Inflammatory macrophage treated with lipopolysaccharide for 1 hour (primary cell): ENCODE measurements at regions not wholly inside any gene's neighbourhood (a gene's known extent, or its start where the extent isn't known, plus 50 kb on each side); places are given as distances from the start of the nearest gene placed in this dataset.
"Not testable (repeated sequence)": the region's sequence is repeated elsewhere in the genome, so short reads cannot be mapped to it uniquely, and the experiment has no call there.

Experiments
- DNase-seq, 2 donors: peaks; one replicate each; pipeline ENCODE4 v3.0.0-alpha.2; 2020 to 2022

GRCh38 chr2:7693246-7694075 is 776.2 kb downstream of the RNF144A start:
- no peak for DNase-seq

DNA sequence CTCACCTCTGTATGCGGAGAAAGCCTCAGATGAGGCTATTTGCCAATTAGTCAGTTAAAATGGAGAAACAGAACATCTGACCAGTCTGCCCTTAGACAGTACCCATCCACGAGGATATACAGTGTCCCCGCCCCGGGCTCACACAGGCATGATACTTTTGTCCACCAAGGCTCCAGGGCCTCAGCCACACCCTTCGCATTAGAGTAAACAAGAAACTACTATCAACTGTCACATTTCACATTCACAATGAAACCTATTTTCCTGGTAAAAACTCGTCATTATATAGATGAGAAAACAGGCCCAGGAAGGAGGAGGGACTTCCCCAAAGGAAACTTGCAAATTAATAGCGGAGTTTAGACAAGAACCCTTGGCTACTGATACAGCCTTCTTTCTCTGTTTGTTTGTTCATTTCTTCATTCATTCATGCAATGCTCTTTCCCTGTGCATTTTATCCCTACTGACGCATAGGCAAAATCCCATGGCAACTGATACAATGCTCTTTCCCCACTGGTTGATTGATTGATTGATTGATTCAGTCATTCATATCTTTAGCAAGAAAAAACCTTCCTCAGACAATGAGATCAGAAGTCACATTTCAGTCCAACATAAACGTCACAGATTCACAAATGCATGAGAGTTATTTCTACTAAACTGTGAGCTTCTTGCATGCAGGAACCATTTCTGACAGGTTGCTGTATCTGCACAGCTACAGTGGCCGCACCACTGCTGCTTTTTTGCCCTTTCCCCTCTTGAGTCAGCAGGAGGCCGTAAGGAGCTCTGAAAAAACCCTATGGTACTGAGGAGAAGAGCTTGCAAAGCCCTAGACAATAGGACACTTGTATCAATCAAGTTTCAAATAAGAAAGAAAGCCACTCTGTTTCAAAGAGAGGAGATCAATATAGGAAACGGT is 777.1 kb downstream of the RNF144A start:
- DNase-seq = no peak

- DNase-seq = not testable (repeated sequence)
These were observed 779.3 kb downstream of the RNF144A start for GRCh38 chr2:7696556-7696955.

- no peak for DNase-seq
These were observed 779.8 kb downstream of the RNF144A start for GRCh38 chr2:7697052-7697451.

DNA sequence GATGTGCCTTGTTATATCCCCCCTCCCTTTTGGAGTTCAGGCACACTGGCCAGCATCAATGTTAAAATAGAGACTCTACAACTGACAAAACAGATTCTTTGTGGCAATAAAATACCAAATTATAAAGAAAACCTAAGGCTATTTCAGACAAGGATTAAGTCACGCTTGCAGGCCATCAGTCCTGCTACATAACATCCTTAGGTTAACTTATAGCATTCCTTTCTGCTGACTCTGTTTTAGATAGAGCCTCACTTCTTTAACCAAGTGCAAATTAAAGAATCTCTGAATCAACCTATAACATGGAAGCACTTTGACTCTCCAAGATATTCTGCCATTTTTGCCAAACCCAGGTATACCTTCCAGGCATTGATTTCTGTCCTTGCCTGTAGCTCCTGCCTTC is 784.6 kb downstream of the RNF144A start:
- no peak for DNase-seq

DNA sequence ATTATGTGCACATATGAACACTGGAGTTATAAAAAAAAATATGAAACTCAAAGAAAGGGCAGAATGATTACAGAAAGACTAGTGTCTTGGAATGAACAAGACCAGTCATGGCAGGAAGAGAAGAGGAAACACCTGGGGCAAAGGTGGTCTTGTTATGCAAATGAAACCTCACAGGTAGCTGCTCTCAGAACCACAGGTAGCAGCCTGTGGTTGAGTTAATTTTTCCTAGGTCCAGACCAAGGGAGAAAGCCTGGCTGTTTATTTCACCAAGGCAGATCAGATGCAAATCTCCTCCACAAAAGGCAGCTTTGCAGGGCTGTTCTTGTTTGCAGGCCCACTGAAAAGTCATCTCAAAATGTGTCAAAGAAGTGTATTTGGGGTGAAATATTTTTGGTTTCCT is 785.8 kb downstream of the RNF144A start:
- no peak for DNase-seq

GRCh38 chr2:7703543-7704144 is 786.4 kb downstream of the RNF144A start:
- DNase-seq = no peak

DNA sequence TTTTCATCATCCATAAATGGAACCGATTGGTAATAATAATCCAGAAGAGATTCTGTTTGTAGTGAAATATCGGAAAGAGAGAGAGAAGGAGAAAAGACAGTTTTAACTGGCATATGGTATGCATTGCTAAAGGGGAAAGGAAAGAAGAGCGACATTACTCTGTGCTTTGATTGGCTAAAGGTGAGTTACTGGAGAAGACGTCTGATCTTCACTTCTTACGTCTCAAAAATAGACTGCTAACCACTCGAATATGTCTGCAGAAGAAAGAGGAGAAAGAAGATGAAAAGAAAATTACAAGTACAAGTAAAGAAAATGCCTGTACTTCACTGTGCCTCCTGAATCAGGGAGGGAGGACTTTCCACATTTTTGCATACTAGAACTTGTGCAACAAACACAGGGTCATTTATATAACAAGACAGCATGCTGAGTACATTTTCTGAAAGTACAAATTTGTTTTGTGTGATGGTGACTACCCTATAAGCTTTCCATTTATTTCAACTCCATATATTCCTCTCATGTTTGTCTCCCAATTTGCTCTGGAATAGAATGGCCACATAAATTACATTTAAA is 787.2 kb downstream of the RNF144A start:
- peak; percentile 5 to 8 for DNase-seq

DNA sequence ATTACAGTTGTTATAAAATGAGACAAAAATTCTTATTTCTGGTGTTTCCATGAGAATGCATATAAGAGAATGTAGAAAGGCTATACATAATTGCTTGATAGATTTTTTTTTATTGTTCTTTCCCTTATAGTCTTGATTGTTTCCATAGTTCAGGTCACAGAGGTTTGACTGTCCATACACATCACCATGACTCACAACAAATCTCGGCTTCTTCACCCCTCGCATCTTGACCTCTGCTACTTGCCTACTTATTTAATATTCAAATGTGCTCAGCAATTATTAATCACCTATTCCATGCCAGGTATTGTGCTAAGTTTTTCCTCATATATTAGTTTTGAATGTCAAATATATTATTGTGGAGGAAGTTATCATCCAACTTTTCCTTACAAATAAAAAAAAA is 789.6 kb downstream of the RNF144A start:
- DNase-seq = no peak

DNA sequence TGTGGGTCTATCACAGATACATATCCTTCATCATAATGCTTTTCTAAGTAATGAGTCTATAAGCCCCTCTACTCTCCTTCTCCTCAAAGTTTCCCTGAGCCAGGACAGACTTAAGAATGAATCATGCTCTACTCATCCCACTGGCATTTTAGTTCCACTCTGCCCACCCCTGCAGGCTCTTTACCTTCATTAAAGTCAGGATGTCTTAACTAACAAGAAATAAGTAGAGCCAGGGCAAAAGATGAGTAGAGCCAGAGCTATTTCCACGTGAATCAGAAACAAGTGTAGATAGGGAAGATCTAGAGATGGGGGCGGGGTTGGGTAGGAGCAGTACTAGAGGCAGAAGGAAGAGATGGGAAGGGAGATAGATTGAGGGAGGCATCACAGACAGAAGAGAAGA is 790.5 kb downstream of the RNF144A start:
- no peak for DNase-seq

DNA sequence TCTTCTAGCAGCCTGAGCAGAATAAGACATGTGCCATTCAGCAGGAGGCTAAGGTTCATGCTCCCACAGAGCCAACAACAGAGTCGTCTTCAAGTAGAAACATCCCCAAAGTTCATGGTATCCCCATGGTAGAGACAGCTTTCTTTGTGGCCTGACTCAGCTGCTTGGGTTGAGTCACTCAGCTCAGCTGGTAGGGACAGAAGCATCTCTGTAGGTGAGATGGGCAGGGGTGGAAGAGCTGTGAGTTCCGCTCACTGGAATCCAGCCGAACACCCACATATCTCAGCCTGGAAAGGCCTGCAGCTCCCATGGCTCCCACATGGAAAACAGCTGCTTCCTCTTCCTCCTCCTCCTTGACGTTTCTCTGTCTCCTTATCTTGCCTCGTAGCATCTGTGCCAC is 792.7 kb downstream of the RNF144A start:
- DNase-seq = no peak

- DNase-seq = no peak
These were observed 794.0 kb downstream of the RNF144A start for GRCh38 chr2:7711167-7711566.

DNA sequence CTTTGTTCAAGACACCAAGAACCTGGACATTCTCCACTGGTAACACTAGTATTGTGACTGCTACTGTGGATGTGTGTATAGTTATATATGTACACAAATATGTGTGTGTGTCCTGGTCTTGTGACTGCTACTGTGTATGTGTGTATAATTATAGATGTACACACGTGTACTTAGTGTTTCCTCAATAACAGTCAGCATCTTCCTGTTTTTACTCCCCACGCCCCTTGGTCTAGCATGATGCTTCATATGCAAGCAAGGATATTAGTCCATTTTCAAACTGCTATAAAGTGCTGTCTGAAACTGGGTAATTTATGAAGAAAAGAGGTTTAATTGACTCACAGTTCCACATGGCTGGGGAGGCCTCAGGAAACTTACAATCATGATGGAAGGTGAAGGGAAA is 802.7 kb downstream of the RNF144A start:
- peak; percentile 5 to 26 for DNase-seq

- no peak for DNase-seq
These were observed 804.3 kb downstream of the RNF144A start for GRCh38 chr2:7721413-7721995.

GRCh38 chr2:7722212-7722910 is 805.1 kb downstream of the RNF144A start:
- DNase-seq = no peak

DNA sequence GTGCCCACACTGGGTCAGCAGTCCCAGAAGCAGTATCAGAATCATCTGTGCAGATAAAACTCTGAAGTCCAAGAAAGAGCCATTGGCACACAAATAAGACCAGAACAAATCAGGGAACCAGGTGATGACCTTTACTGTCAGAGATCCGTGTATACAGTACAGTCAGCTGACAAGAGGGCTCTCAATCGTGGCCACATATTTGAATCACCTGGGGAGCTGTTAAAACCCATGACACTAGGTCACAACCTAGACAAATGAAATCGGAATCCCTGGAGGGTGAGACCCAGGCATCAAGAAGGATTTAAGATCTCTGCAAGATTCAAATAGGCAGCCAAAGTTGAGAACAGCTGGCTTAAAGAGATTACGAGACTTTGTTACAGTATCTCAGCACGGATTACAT is 807.1 kb downstream of the RNF144A start:
- DNase-seq = no peak

DNA sequence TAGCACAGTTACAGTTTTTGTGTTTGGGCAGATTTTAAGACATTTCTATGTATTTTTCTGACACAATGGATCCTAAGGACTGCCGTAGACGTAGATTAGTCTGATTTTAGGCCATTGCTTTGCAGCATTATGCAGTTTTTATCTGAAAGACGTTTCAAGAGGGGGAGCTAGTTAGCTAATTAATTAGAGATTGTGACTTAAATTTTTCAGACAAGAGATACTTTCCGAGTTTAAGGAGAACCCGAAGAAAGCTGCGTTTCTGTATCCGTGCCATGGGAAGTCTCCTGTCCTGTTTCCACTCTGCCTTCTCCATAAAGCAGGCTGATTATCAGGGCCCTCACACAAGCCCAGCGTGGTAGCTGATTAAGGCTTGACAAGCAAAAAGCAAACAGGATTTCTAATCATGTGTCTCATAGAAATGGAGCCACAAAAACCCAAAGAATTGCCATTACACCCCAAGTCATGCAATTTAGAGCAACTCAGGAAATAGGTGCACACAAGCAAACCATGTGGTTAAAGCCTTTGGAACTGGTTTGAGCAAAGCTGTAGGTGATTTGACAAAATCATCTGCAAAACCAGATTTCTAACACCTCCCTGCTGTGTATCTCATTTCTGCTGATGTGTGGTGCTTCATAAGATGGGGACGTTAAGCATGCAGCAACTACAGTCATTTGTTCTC is 808.1 kb downstream of the RNF144A start:
- DNase-seq = peak; percentile 11 to 22

DNA sequence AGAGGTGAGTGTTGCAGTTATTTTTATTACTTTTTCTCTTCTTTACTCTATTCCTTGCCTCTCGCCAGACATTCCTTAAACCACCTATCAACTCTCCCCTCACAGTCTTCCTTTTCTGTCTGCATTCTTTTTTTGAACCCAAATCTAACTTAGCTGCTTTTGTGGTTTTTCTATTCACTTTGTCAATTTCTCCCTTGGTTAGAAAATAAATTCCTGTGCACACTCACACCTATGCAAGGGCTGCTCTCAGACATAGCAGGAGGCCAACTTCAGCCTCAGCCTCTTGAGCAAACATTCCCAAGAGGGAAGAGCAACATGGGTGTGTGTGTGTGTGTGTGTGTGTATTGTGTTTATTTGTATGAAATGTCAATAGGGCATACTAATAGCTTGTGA is 808.6 kb downstream of the RNF144A start:
- DNase-seq = no peak

- no peak for DNase-seq
These were observed 809.8 kb downstream of the RNF144A start for GRCh38 chr2:7726989-7727388.

- no peak for DNase-seq
These were observed 811.2 kb downstream of the RNF144A start for GRCh38 chr2:7728388-7728787.

GRCh38 chr2:7730449-7730848 is 813.2 kb downstream of the RNF144A start:
- DNase-seq = no peak

GRCh38 chr2:7730990-7731389 is 813.8 kb downstream of the RNF144A start:
- DNase-seq = no peak
